Hepatocyte (in vitro differentiated cells): ENCODE measurements at regions not wholly inside any gene's neighbourhood (a gene's known extent, or its start where the extent isn't known, plus 50 kb on each side); places are given as distances from the start of the nearest gene placed in this dataset.
A peak's percentile ranks its signal among the peaks of the same experiment; 100 is the strongest.

Source experiments
- DNase-seq: peaks from one replicate; pipeline ENCODE4 v3.0.0-alpha.2; 2016; ENCODE audit warnings: low spot score
- H2AFZ ChIP-seq: fragments of 200-600 bp; sonication (generic); 2 replicates; pipeline ENCODE4 v1.6.0; 2016; ENCODE audit warnings: antibody characterized with exemption, mild to moderate bottlenecking
- H3K27ac ChIP-seq: fragments of 200-600 bp; sonication (generic); 2 replicates; pipeline ENCODE4 v1.5.1; 2016; ENCODE audit warnings: mild to moderate bottlenecking
- H3K27me3 ChIP-seq: fragments of 200-600 bp; sonication (generic); 2 replicates; pipeline ENCODE4 v1.6.1; 2016
- H3K36me3 ChIP-seq: fragments of 200-600 bp; sonication (generic); replicated peaks from 2 replicates; pipeline ENCODE4 v1.5.1; 2016; ENCODE audit warnings: low read depth; ENCODE audit not compliant: insufficient read depth
- H3K4me1 ChIP-seq: fragments of 200-600 bp; sonication (generic); 2 replicates; pipeline ENCODE4 v1.5.1; 2016; ENCODE audit warnings: mild to moderate bottlenecking, moderate library complexity; ENCODE audit not compliant: insufficient read depth
- H3K4me2 ChIP-seq: fragments of 200-600 bp; sonication (generic); 2 replicates; pipeline ENCODE4 v1.6.0; 2016
- H3K4me3 ChIP-seq: fragments of 200-600 bp; sonication (generic); 2 replicates; pipeline ENCODE4 v1.5.1; 2016; ENCODE audit warnings: mild to moderate bottlenecking
- H3K79me2 ChIP-seq: fragments of 200-600 bp; sonication (generic); 2 replicates; pipeline ENCODE4 v1.6.0; 2017; ENCODE audit warnings: mild to moderate bottlenecking
- H3K9me2 ChIP-seq: fragments of 200-600 bp; sonication (generic); replicated peaks from 2 replicates; pipeline ENCODE4 v1.6.0; 2017; ENCODE audit warnings: mild to moderate bottlenecking; ENCODE audit not compliant: insufficient read depth
- H3K9me3 ChIP-seq: fragments of 200-600 bp; sonication (generic); 2 replicates; pipeline ENCODE4 v1.5.1; 2016; ENCODE audit warnings: low read depth, mild to moderate bottlenecking
- H4K20me1 ChIP-seq: fragments of 200-600 bp; sonication (generic); 2 replicates; pipeline ENCODE4 v1.6.0; 2016; ENCODE audit warnings: mild to moderate bottlenecking; ENCODE audit not compliant: insufficient read depth, poor library complexity, severe bottlenecking
- EZH2 ChIP-seq: fragments of 200-600 bp; sonication (generic); IDR thresholded peaks from 2 replicates; pipeline ENCODE4 v1.6.1; 2016; ENCODE audit warnings: antibody characterized with exemption, mild to moderate bottlenecking, borderline replicate concordance
- EZH2phosphoT487 ChIP-seq: fragments of 200-600 bp; sonication (generic); IDR thresholded peaks from one replicate; pipeline ENCODE4 v1.6.1; 2018; ENCODE audit warnings: antibody characterized with exemption, mild to moderate bottlenecking, low read depth, moderate library complexity; ENCODE audit not compliant: unreplicated experiment, severe bottlenecking
- WGBS: methylation state at CpG from one replicate; pipeline ENCODE4 v1.1.6; 2016; ENCODE audit warnings: low lambda C conversion rate; ENCODE audit errors: missing lambda C conversion rate; 5-methylcytosine and 5-hydroxymethylcytosine counted together
- TF ChIP-seq, protein P1 (sequence below): fragments of 200-600 bp; sonication (generic); IDR thresholded peaks from 2 replicates; pipeline ENCODE4 v1.5.1; 2016; ENCODE audit warnings: antibody characterized with exemption, mild to moderate bottlenecking; ENCODE audit not compliant: poor library complexity

DNA sequence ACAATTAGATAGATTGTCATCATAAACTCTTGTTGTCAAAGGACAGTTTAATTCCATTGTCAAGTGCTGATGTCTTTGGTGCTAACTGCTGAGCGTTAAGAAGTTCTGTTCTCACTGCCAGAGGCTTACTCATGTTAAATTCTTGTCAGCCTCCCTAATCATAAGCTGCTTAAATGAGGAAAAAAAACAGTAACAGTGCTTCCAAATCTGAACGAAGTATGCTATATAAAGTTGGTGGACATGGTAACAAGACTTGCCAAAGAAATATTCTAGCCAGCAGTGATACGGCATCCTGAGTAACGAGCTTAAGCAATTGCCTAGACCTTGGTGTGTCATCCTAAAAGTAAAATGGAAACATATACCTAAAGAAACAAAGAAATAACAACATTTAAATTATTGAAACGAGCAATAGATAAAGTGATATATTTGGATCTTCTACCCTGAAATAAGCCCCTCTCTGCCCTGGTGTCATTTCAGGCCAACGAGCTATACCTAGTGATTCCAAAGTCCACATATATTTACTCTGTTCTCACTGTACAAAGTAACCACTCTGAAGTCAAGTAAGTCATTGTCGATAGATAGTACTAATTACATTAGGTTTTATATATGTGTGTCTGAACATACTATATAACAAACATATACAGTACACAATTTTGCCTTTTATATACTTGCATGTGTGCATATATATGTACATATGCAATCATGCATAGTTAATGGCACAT, 339.7 kb upstream of the HS3ST1 start:
- Histone ChIP-seq H3K27me3 (no peaks in the 10 kb centered on the region), H3K9me2 (no peaks in the 10 kb centered on the region), H3K4me3 (no peak overlapping the region), H2AFZ (no peak overlapping the region), H4K20me1 (no peaks in the 10 kb centered on the region), H3K36me3 (no peaks in the 10 kb centered on the region), H3K4me2 (no peak overlapping the region), H3K79me2 (no peaks in the 10 kb centered on the region), H3K9me3 (no peaks in the 10 kb centered on the region), H3K27ac (no peak overlapping the region), H3K4me1 (no peaks in the 10 kb centered on the region)
- WGBS = 76% methylated on average over 7 of the region's 7 CpGs
- TF ChIP-seq, protein P1, sequence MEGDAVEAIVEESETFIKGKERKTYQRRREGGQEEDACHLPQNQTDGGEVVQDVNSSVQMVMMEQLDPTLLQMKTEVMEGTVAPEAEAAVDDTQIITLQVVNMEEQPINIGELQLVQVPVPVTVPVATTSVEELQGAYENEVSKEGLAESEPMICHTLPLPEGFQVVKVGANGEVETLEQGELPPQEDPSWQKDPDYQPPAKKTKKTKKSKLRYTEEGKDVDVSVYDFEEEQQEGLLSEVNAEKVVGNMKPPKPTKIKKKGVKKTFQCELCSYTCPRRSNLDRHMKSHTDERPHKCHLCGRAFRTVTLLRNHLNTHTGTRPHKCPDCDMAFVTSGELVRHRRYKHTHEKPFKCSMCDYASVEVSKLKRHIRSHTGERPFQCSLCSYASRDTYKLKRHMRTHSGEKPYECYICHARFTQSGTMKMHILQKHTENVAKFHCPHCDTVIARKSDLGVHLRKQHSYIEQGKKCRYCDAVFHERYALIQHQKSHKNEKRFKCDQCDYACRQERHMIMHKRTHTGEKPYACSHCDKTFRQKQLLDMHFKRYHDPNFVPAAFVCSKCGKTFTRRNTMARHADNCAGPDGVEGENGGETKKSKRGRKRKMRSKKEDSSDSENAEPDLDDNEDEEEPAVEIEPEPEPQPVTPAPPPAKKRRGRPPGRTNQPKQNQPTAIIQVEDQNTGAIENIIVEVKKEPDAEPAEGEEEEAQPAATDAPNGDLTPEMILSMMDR = no peak
- TF ChIP-seq EZH2phosphoT487 = no peak
- no peak for TF ChIP-seq EZH2
- DNase-seq = no peak

GRCh38 chr4:11765849-11766453, 337.3 kb upstream of the HS3ST1 start:
- H3K4me1 ChIP-seq = no peaks in the 10 kb centered on the region
- 30% methylated on average over 4 of the region's 4 CpGs for WGBS

GRCh38 chr4:11748164-11748872, 319.6 kb upstream of the HS3ST1 start:
- DNase-seq = peak; percentile 53
- TF ChIP-seq, protein P1 = no peak
- TF ChIP-seq EZH2phosphoT487 = no peak
- TF ChIP-seq EZH2 = no peak
- no peak overlapping the region for H3K4me3 ChIP-seq
- peaks cover 7% of the 10 kb centered on the region for H3K4me1 ChIP-seq
- no peaks in the 10 kb centered on the region for H3K9me2 ChIP-seq
- H2AFZ ChIP-seq = peak overlapping the region; percentile 18
- 34% methylated on average over 7 of the region's 7 CpGs for WGBS
- no peaks in the 10 kb centered on the region for H3K79me2 ChIP-seq
- H3K9me3 ChIP-seq = no peaks in the 10 kb centered on the region
- no peaks in the 10 kb centered on the region for H3K27me3 ChIP-seq
- H3K4me2 ChIP-seq = peak overlapping the region; percentile 46
- no peaks in the 10 kb centered on the region for H3K36me3 ChIP-seq
- peak overlapping the region; percentile 71 for H3K27ac ChIP-seq
- no peaks in the 10 kb centered on the region for H4K20me1 ChIP-seq

More at GRCh38 chr4:11765849-11766453, 337.3 kb upstream of the HS3ST1 start:
- DNase-seq = peak; percentile 66
- H3K36me3 ChIP-seq = no peaks in the 10 kb centered on the region
- H2AFZ ChIP-seq = no peak overlapping the region
- H3K27me3 ChIP-seq = no peaks in the 10 kb centered on the region
- H3K79me2 ChIP-seq = no peaks in the 10 kb centered on the region
- TF ChIP-seq, protein P1 = peak; percentile 82
- no peak for TF ChIP-seq EZH2phosphoT487
- H3K27ac ChIP-seq = no peak overlapping the region
- no peaks in the 10 kb centered on the region for H4K20me1 ChIP-seq
- no peak overlapping the region for H3K4me3 ChIP-seq
- no peak overlapping the region for H3K4me2 ChIP-seq
- no peaks in the 10 kb centered on the region for H3K9me3 ChIP-seq
- no peaks in the 10 kb centered on the region for H3K9me2 ChIP-seq
